T-cell (primary cell): ENCODE measurements at regions not wholly inside any gene's neighbourhood (a gene's known extent, or its start where the extent isn't known, plus 50 kb on each side); places are given as distances from the start of the nearest gene placed in this dataset.

Experiments used
- ATAC-seq, 4 experiments: fragments of 200-7000 bp in 3 of 4; fragments of 150-1000 bp in 1 of 4; cut with Tn5 transposase; replicated peaks in 1 of 4; 1 replicate in 3 of 4; 2 replicates in 1 of 4; pipeline ENCODE4 v1.10.0; 2021; ENCODE audit warnings: moderate library complexity in 3 of 4, mild to moderate bottlenecking in 2 of 4, moderate number of reproducible peaks in 1 of 4
- CTCF ChIA-PET, 2 donors: fragments of 300-600 bp; sonication (Branson Sonifier 250); formaldehyde crosslinking; loops; one replicate each; lab custom pipeline; 2022; ENCODE audit warnings: antibody characterized with exemption in 2 of 2; lab: Charles Lee
- POLR2A ChIA-PET, 2 donors: fragments of 300-600 bp; sonication (Branson Sonifier 250); formaldehyde crosslinking; loops; one replicate each; lab custom pipeline; 2022; ENCODE audit warnings: antibody characterized with exemption in 2 of 2; lab: Charles Lee
- DNase-seq, 35 experiments: peaks; one replicate each; pipeline versions ENCODE4 v3.0.0 to v3.0.0-alpha.2; 2013 to 2023
- H3K27ac ChIP-seq: one replicate; pipeline ENCODE4 v1.5.1; 2013; ENCODE audit warnings: low read length
- H3K27me3 ChIP-seq, 2 experiments: replicated peaks in 1 of 2; 1 replicate in 1 of 2; 2 replicates in 1 of 2; pipeline versions ENCODE4 v1.6.1 to v1.7.0; 2013; ENCODE audit warnings: low read length in 1 of 2, mixed read lengths in 1 of 2; ENCODE audit not compliant: control insufficient read depth in 2 of 2, insufficient read depth in 2 of 2; ENCODE audit errors: extremely low read depth in 1 of 2
- H3K36me3 ChIP-seq, 2 donors: 1 replicate in 1 of 2; 2 replicates in 1 of 2; pipeline versions ENCODE4 v1.6.1 to v1.7.0; 2013; ENCODE audit warnings: low read length in 1 of 2; ENCODE audit not compliant: control insufficient read depth in 2 of 2, insufficient read depth in 1 of 2; ENCODE audit errors: extremely low read depth in 1 of 2
- H3K4me1 ChIP-seq, 2 experiments: 1 replicate in 1 of 2; 2 replicates in 1 of 2; pipeline versions ENCODE4 v1.6.1 to v1.7.0; 2013; ENCODE audit warnings: low read length in 2 of 2, mixed read lengths in 1 of 2; ENCODE audit not compliant: insufficient read depth in 2 of 2, control insufficient read depth in 1 of 2; ENCODE audit errors: extremely low read depth in 1 of 2
- H3K4me3 ChIP-seq, 2 donors: 1 replicate in 1 of 2; 2 replicates in 1 of 2; pipeline versions ENCODE4 v1.5.1 to v1.7.0; 2013; ENCODE audit warnings: mild to moderate bottlenecking in 2 of 2, low read length in 1 of 2, moderate library complexity in 1 of 2; ENCODE audit not compliant: control insufficient read depth in 1 of 2; ENCODE audit errors: extremely low read depth in 1 of 2
- H3K9me3 ChIP-seq: 2 replicates; pipeline ENCODE4 v1.7.0; 2013
- H3K27ac Mint-ChIP-seq, 2 donors: one replicate each; pipeline ENCODE4 v1.8.0; 2020 to 2021; ENCODE audit warnings: mild to moderate bottlenecking in 2 of 2, mixed read lengths in 2 of 2
- H3K27me3 Mint-ChIP-seq, 2 donors: one replicate each; pipeline ENCODE4 v1.8.0; 2021 to 2022; ENCODE audit warnings: mixed read lengths in 2 of 2
- H3K36me3 Mint-ChIP-seq: one replicate; pipeline ENCODE4 v1.8.0; 2021; ENCODE audit warnings: mixed read lengths
- H3K4me1 Mint-ChIP-seq, 3 donors: one replicate each; pipeline ENCODE4 v1.8.0; 2020 to 2022; ENCODE audit warnings: mixed read lengths in 3 of 3, mild to moderate bottlenecking in 1 of 3
- H3K4me3 Mint-ChIP-seq, 3 donors: one replicate each; pipeline ENCODE4 v1.8.0; 2020 to 2022; ENCODE audit warnings: mild to moderate bottlenecking in 3 of 3, mixed read lengths in 3 of 3, moderate library complexity in 3 of 3
- H3K9me3 Mint-ChIP-seq, 3 donors: one replicate each; pipeline ENCODE4 v1.8.0; 2020 to 2022; ENCODE audit warnings: mixed read lengths in 3 of 3
- WGBS: methylation state at CpG from one replicate; pipeline ENCODE4 v1.1.5; 2013; ENCODE audit warnings: missing lambda C conversion rate; ENCODE audit not compliant: insufficient coverage; 5-methylcytosine and 5-hydroxymethylcytosine counted together

- Mint-ChIP-seq H3K4me3 (no peak overlapping the region), H3K9me3 (no peaks in the 10 kb centered on the region), H3K27me3 (no peaks in the 10 kb centered on the region), H3K27ac (no peak overlapping the region), H3K36me3 (no peaks in the 10 kb centered on the region), H3K4me1 (no peaks in the 10 kb centered on the region)
- Histone ChIP-seq H3K4me3 (no peak overlapping the region), H3K36me3 (no peaks in the 10 kb centered on the region), H3K27me3 (peaks cover 0 to 4% of the 10 kb centered on the region in 2 experiments), H3K27ac (no peak overlapping the region), H3K9me3 (no peaks in the 10 kb centered on the region), H3K4me1 (no peaks in the 10 kb centered on the region)
- DNase-seq (no peak), ATAC-seq (no peak)
- POLR2A ChIA-PET, result interaction anchor here in 1 of 2 donors (0.6 kb wide), 1 partner anchor 90 kb away, joined by 3 read pairs; no protein-coding TSS in a partner anchor
- 66% methylated on average over 4 of the region's 5 CpGs for WGBS
- CTCF ChIA-PET, result no interaction called here
Observed at GRCh38 chr11:110870816-110871522, 158.7 kb upstream of the ARHGAP20 start.

- no peaks in the 10 kb centered on the region for H3K27me3 Mint-ChIP-seq
- H3K4me1 Mint-ChIP-seq, result no peaks in the 10 kb centered on the region
- WGBS, result 85% methylated on average over 4 of the region's 4 CpGs
- no peak overlapping the region for H3K4me3 Mint-ChIP-seq
- H3K9me3 Mint-ChIP-seq, result no peaks in the 10 kb centered on the region
- Histone ChIP-seq H3K9me3 (no peaks in the 10 kb centered on the region), H3K4me3 (no peak overlapping the region), H3K27ac (no peak overlapping the region), H3K27me3 (peaks cover 0 to 4% of the 10 kb centered on the region in 2 experiments), H3K36me3 (no peaks in the 10 kb centered on the region), H3K4me1 (no peaks in the 10 kb centered on the region)
- no peak overlapping the region for H3K27ac Mint-ChIP-seq
- POLR2A ChIA-PET, result no interaction called here
- ATAC-seq (no peak), DNase-seq (no peak)
- CTCF ChIA-PET, result no interaction called here
- no peaks in the 10 kb centered on the region for H3K36me3 Mint-ChIP-seq
Observed at GRCh38 chr11:110867951-110868350, 155.7 kb upstream of the ARHGAP20 start.

GRCh38 chr11:110866081-110866480, 153.8 kb upstream of the ARHGAP20 start:
- H3K27ac Mint-ChIP-seq, result no peak overlapping the region
- Histone ChIP-seq H3K4me1 (no peaks in the 10 kb centered on the region), H3K27ac (no peak overlapping the region), H3K36me3 (no peaks in the 10 kb centered on the region), H3K27me3 (peaks cover 0 to 4% of the 10 kb centered on the region in 2 experiments), H3K9me3 (no peaks in the 10 kb centered on the region), H3K4me3 (no peak overlapping the region)
- 40% methylated on average over 1 of the region's 4 CpGs for WGBS
- POLR2A ChIA-PET, result no interaction called here
- H3K4me1 Mint-ChIP-seq, result no peaks in the 10 kb centered on the region
- ATAC-seq (no peak), DNase-seq (no peak)
- no peaks in the 10 kb centered on the region for H3K9me3 Mint-ChIP-seq
- no peak overlapping the region for H3K4me3 Mint-ChIP-seq
- CTCF ChIA-PET, result no interaction called here
- H3K36me3 Mint-ChIP-seq, result no peaks in the 10 kb centered on the region
- no peaks in the 10 kb centered on the region for H3K27me3 Mint-ChIP-seq

GRCh38 chr11:110862407-110862806, 150.2 kb upstream of the ARHGAP20 start:
- H3K27me3 ChIP-seq, result peaks cover 0 to 4% of the 10 kb centered on the region in 2 experiments
- ATAC-seq (no peak), DNase-seq (no peak)
- no peaks in the 10 kb centered on the region for H3K9me3 ChIP-seq
- no peaks in the 10 kb centered on the region for H3K36me3 ChIP-seq
- H3K27ac ChIP-seq, result no peak overlapping the region
- H3K27ac Mint-ChIP-seq, result no peak overlapping the region
- H3K4me1 Mint-ChIP-seq, result no peaks in the 10 kb centered on the region
- no peak overlapping the region for H3K4me3 ChIP-seq
- peaks cover 0 to 4% (median 0%) of the 10 kb centered on the region in 3 donors for H3K9me3 Mint-ChIP-seq
- CTCF ChIA-PET, result no interaction called here
- no peaks in the 10 kb centered on the region for H3K36me3 Mint-ChIP-seq
- H3K4me1 ChIP-seq, result no peaks in the 10 kb centered on the region
- no CpG with 5 or more reads among the region's 2 CpGs for WGBS
- H3K27me3 Mint-ChIP-seq, result no peaks in the 10 kb centered on the region
- POLR2A ChIA-PET, result no interaction called here
- no peak overlapping the region for H3K4me3 Mint-ChIP-seq

- no peaks in the 10 kb centered on the region for H3K4me1 Mint-ChIP-seq
- Histone ChIP-seq H3K4me3 (no peak overlapping the region), H3K27me3 (no peaks in the 10 kb centered on the region), H3K27ac (no peak overlapping the region), H3K4me1 (no peaks in the 10 kb centered on the region), H3K36me3 (no peaks in the 10 kb centered on the region), H3K9me3 (no peaks in the 10 kb centered on the region)
- ChIA-PET POLR2A (no interaction called here), CTCF (interaction anchor here in 1 of 2 donors (0.6 kb wide), 1 partner anchor 1419 kb away, joined by 3 read pairs; no protein-coding TSS in a partner anchor)
- H3K36me3 Mint-ChIP-seq, result no peaks in the 10 kb centered on the region
- H3K27ac Mint-ChIP-seq, result no peak overlapping the region
- WGBS, result no CpG with 5 or more reads among the region's 3 CpGs
- no peaks in the 10 kb centered on the region for H3K27me3 Mint-ChIP-seq
- no peak for DNase-seq
- no peak for ATAC-seq
- peaks cover 0 to 4% (median 4%) of the 10 kb centered on the region in 3 donors for H3K9me3 Mint-ChIP-seq
- H3K4me3 Mint-ChIP-seq, result no peak overlapping the region
Observed at GRCh38 chr11:110860461-110860860, 148.2 kb upstream of the ARHGAP20 start.

GRCh38 chr11:110859998-110860397, 147.8 kb upstream of the ARHGAP20 start:
- Mint-ChIP-seq H3K27me3 (peaks cover 0 to 3% of the 10 kb centered on the region in 2 donors), H3K27ac (no peak overlapping the region), H3K4me3 (no peak overlapping the region), H3K4me1 (no peaks in the 10 kb centered on the region), H3K9me3 (peaks cover 0 to 4% (median 4%) of the 10 kb centered on the region in 3 donors), H3K36me3 (no peaks in the 10 kb centered on the region)
- no peaks in the 10 kb centered on the region for H3K4me1 ChIP-seq
- ATAC-seq (no peak), DNase-seq (no peak)
- no peak overlapping the region for H3K4me3 ChIP-seq
- POLR2A ChIA-PET, result no interaction called here
- H3K27me3 ChIP-seq, result no peaks in the 10 kb centered on the region
- no peak overlapping the region for H3K27ac ChIP-seq
- WGBS, result 82% methylated on average over 4 of the region's 6 CpGs
- H3K9me3 ChIP-seq, result no peaks in the 10 kb centered on the region
- H3K36me3 ChIP-seq, result no peaks in the 10 kb centered on the region
- CTCF ChIA-PET, result interaction anchor here in 1 of 2 donors (0.6 kb wide), 1 partner anchor 1419 kb away, joined by 3 read pairs; no protein-coding TSS in a partner anchor
